ENCODE measurements at regions not wholly inside any gene's neighbourhood (a gene's known extent, or its start where the extent isn't known, plus 50 kb on each side); places are given as distances from the start of the nearest gene placed in this dataset.

- Mint-ChIP-seq H3K36me3 (no peaks in the 10 kb centered on the region), H3K27me3 (peaks cover 0 to 25% (median 15%) of the 10 kb centered on the region in 5 donors), H3K4me3 (no peak overlapping the region), H3K27ac (no peak overlapping the region), H3K9me3 (peaks cover 0 to 12% (median 0%) of the 10 kb centered on the region in 11 donors), H3K4me1 (no peaks in the 10 kb centered on the region)
- no peaks in the 10 kb centered on the region for H3K4me1 ChIP-seq (ENCODE audit: control insufficient read depth in 2 of 2, insufficient read depth in 2 of 2, low read length in 2 of 2)
- no peak for DNase-seq
- no peaks in the 10 kb centered on the region for H3K27me3 ChIP-seq (ENCODE audit: control insufficient read depth in 2 of 2, insufficient read depth in 2 of 2, low read length in 2 of 2)
- intact Hi-C loops (cut with micrococcal nuclease): no loop called here
- POLR2A ChIA-PET: no interaction called here
- H3K27ac ChIP-seq (ENCODE audit: low read depth, low read length): no peak overlapping the region
- CTCF ChIA-PET: no interaction called here
- no peaks in the 10 kb centered on the region for H3K36me3 ChIP-seq (ENCODE audit: control insufficient read depth in 2 of 3, insufficient read depth in 3 of 3, low read length in 3 of 3)
- no peak for ATAC-seq
- no peak overlapping the region for H3K4me3 ChIP-seq (ENCODE audit: low read length)
- peaks cover 0 to 3% (median 0%) of the 10 kb centered on the region in 3 experiments for H3K9me3 ChIP-seq (ENCODE audit: control insufficient read depth in 2 of 3, low read length in 3 of 3)
These were observed 404.1 kb downstream of the SHANK2 start for GRCh38 chr11:70848243-70848750.

DNA sequence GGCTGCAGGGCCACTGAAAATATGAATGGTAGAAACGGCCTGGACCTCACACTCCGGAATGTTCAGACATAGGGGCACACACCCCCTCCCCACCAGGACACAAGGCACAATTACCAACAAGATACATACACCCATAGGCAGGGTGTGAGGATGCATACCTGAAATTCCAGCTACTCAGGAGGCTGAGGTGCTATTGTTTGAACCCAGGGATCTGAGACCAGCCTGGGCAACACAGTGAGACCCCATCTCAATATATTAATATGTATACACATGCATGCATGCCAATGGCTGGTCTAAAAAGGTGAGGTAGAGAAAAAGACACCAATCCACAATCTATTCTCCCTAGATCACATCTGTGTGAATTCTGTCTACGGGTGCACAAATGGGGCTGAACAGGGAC lies 403.3 kb downstream of the SHANK2 start:
- peaks cover 0 to 12% (median 0%) of the 10 kb centered on the region in 11 donors for H3K9me3 Mint-ChIP-seq
- no peaks in the 10 kb centered on the region for H3K4me1 Mint-ChIP-seq
- H3K4me3 Mint-ChIP-seq: no peak overlapping the region
- no peak for DNase-seq
- H3K27ac Mint-ChIP-seq: no peak overlapping the region
- H3K4me3 ChIP-seq (ENCODE audit: low read length): no peak overlapping the region
- peaks cover 0 to 3% (median 0%) of the 10 kb centered on the region in 3 experiments for H3K9me3 ChIP-seq (ENCODE audit: control insufficient read depth in 2 of 3, low read length in 3 of 3)
- peaks cover 0 to 19% (median 15%) of the 10 kb centered on the region in 5 donors for H3K27me3 Mint-ChIP-seq
- intact Hi-C loops (cut with micrococcal nuclease): no loop called here
- ChIA-PET CTCF (no interaction called here), POLR2A (no interaction called here)
- H3K4me1 ChIP-seq (ENCODE audit: control insufficient read depth in 2 of 2, insufficient read depth in 2 of 2, low read length in 2 of 2): no peaks in the 10 kb centered on the region
- no peaks in the 10 kb centered on the region for H3K27me3 ChIP-seq (ENCODE audit: control insufficient read depth in 2 of 2, insufficient read depth in 2 of 2, low read length in 2 of 2)
- H3K36me3 ChIP-seq (ENCODE audit: control insufficient read depth in 2 of 3, insufficient read depth in 3 of 3, low read length in 3 of 3): no peaks in the 10 kb centered on the region
- H3K36me3 Mint-ChIP-seq: no peaks in the 10 kb centered on the region
- no peak for ATAC-seq
- H3K27ac ChIP-seq (ENCODE audit: low read depth, low read length): no peak overlapping the region

GRCh38 chr11:70851308-70851707 lies 401.1 kb downstream of the SHANK2 start:
- intact Hi-C loops (cut with micrococcal nuclease): no loop called here
- H3K9me3 ChIP-seq (ENCODE audit: control insufficient read depth in 2 of 3, low read length in 3 of 3): peaks cover 0 to 3% (median 0%) of the 10 kb centered on the region in 3 experiments
- H3K27ac ChIP-seq (ENCODE audit: low read depth, low read length): no peak overlapping the region
- no peaks in the 10 kb centered on the region for H3K27me3 ChIP-seq (ENCODE audit: control insufficient read depth in 2 of 2, insufficient read depth in 2 of 2, low read length in 2 of 2)
- Mint-ChIP-seq H3K27me3 (peaks cover 0 to 21% (median 4%) of the 10 kb centered on the region in 5 donors), H3K4me3 (no peak overlapping the region), H3K9me3 (peaks cover 0 to 12% (median 2%) of the 10 kb centered on the region in 11 donors), H3K36me3 (no peaks in the 10 kb centered on the region), H3K27ac (no peak overlapping the region), H3K4me1 (no peaks in the 10 kb centered on the region)
- ATAC-seq (no peak), DNase-seq (no peak)
- POLR2A ChIA-PET: no interaction called here
- no peak overlapping the region for H3K4me3 ChIP-seq (ENCODE audit: low read length)
- H3K4me1 ChIP-seq (ENCODE audit: control insufficient read depth in 2 of 2, insufficient read depth in 2 of 2, low read length in 2 of 2): no peaks in the 10 kb centered on the region
- H3K36me3 ChIP-seq (ENCODE audit: control insufficient read depth in 2 of 3, insufficient read depth in 3 of 3, low read length in 3 of 3): no peaks in the 10 kb centered on the region
- CTCF ChIA-PET: no interaction called here

GRCh38 chr11:70851907-70852306 lies 400.5 kb downstream of the SHANK2 start:
- Histone ChIP-seq H3K27ac (ENCODE audit: low read depth, low read length) (no peak overlapping the region), H3K36me3 (ENCODE audit: control insufficient read depth in 2 of 3, insufficient read depth in 3 of 3, low read length in 3 of 3) (no peaks in the 10 kb centered on the region), H3K4me3 (ENCODE audit: low read length) (no peak overlapping the region), H3K4me1 (ENCODE audit: control insufficient read depth in 2 of 2, insufficient read depth in 2 of 2, low read length in 2 of 2) (no peaks in the 10 kb centered on the region), H3K9me3 (ENCODE audit: control insufficient read depth in 2 of 3, low read length in 3 of 3) (peaks cover 0 to 3% (median 0%) of the 10 kb centered on the region in 3 experiments), H3K27me3 (ENCODE audit: control insufficient read depth in 2 of 2, insufficient read depth in 2 of 2, low read length in 2 of 2) (no peaks in the 10 kb centered on the region)
- POLR2A ChIA-PET: no interaction called here
- Mint-ChIP-seq H3K36me3 (no peaks in the 10 kb centered on the region), H3K4me1 (no peaks in the 10 kb centered on the region), H3K27me3 (peaks cover 0 to 21% (median 6%) of the 10 kb centered on the region in 5 donors), H3K4me3 (no peak overlapping the region), H3K9me3 (peaks cover 0 to 12% (median 2%) of the 10 kb centered on the region in 11 donors), H3K27ac (no peak overlapping the region)
- DNase-seq: no peak
- no peak for ATAC-seq
- intact Hi-C loops (cut with micrococcal nuclease): no loop called here
- CTCF ChIA-PET: no interaction called here

DNA sequence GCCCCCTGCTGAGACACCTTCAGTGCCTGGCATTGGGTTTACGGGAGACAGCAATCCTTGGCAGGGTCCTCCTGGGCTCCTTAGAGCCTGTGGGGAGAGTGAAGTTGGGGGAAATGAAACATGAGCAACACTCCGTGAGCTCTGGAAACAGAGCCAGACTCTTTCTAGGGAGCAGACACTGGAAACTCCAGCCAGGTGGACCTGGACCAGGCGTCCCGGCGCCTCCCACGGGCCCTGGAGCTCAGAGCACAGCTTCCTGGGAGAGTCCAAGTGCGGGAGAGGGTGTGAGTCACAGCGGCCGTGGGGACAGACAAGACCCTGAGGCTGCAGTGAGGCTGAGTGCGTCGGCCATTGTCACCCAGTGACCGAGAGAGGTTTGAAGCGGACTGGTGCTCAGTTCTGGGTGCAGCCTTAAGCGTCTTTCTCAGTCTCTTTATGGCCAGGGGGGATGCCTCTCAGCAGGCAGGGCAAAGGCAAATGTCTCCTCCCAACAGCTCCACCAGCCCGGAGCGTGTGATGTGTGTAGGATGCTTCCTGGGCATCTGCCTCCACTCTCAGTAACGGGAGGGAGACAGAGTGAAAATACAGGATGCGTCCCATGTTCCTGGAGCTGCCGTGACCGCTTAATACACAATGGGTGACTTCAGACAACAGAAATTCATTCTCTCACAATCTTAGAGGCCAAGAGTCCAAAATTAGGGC lies 399.2 kb downstream of the SHANK2 start:
- Mint-ChIP-seq H3K9me3 (peaks cover 0 to 12% (median 2%) of the 10 kb centered on the region in 11 donors), H3K4me3 (no peak overlapping the region), H3K36me3 (no peaks in the 10 kb centered on the region), H3K27me3 (peaks cover 0 to 21% (median 6%) of the 10 kb centered on the region in 5 donors), H3K4me1 (no peaks in the 10 kb centered on the region), H3K27ac (no peak overlapping the region)
- ChIA-PET POLR2A (no interaction called here), CTCF (no interaction called here)
- DNase-seq (no peak), ATAC-seq (no peak)
- H3K36me3 ChIP-seq (ENCODE audit: control insufficient read depth in 2 of 3, insufficient read depth in 3 of 3, low read length in 3 of 3): no peaks in the 10 kb centered on the region
- H3K4me1 ChIP-seq (ENCODE audit: control insufficient read depth in 2 of 2, insufficient read depth in 2 of 2, low read length in 2 of 2): no peaks in the 10 kb centered on the region
- intact Hi-C loops (cut with micrococcal nuclease): no loop called here
- no peak overlapping the region for H3K27ac ChIP-seq (ENCODE audit: low read depth, low read length)
- H3K4me3 ChIP-seq (ENCODE audit: low read length): no peak overlapping the region
- H3K27me3 ChIP-seq (ENCODE audit: control insufficient read depth in 2 of 2, insufficient read depth in 2 of 2, low read length in 2 of 2): no peaks in the 10 kb centered on the region
- peaks cover 0 to 3% (median 0%) of the 10 kb centered on the region in 3 experiments for H3K9me3 ChIP-seq (ENCODE audit: control insufficient read depth in 2 of 3, low read length in 3 of 3)

DNA sequence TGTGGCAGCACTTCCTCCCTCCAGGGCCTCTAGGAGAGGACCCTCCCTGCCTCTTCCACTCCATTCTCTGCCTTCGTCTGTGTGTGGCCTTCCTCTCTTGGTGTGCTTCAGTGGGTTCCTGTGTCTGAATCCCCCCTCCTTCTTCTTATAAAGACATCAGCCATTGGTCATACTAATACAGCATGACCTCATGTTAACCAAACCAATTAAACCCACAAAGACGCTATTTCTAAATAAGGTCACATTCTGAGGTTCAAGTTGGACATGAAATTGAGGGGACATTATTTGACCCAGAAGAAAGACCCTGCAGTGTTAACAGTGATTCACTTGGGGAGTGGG lies 398.6 kb downstream of the SHANK2 start:
- H3K36me3 Mint-ChIP-seq: no peaks in the 10 kb centered on the region
- no peaks in the 10 kb centered on the region for H3K4me1 ChIP-seq (ENCODE audit: control insufficient read depth in 2 of 2, insufficient read depth in 2 of 2, low read length in 2 of 2)
- ChIA-PET CTCF (no interaction called here), POLR2A (no interaction called here)
- peaks cover 0 to 20% (median 8%) of the 10 kb centered on the region in 5 donors for H3K27me3 Mint-ChIP-seq
- H3K27me3 ChIP-seq (ENCODE audit: control insufficient read depth in 2 of 2, insufficient read depth in 2 of 2, low read length in 2 of 2): no peaks in the 10 kb centered on the region
- no peak overlapping the region for H3K27ac Mint-ChIP-seq
- peaks cover 0 to 3% (median 0%) of the 10 kb centered on the region in 3 experiments for H3K9me3 ChIP-seq (ENCODE audit: control insufficient read depth in 2 of 3, low read length in 3 of 3)
- DNase-seq: no peak
- no peak overlapping the region for H3K4me3 ChIP-seq (ENCODE audit: low read length)
- peaks cover 0 to 12% (median 2%) of the 10 kb centered on the region in 11 donors for H3K9me3 Mint-ChIP-seq
- no peak overlapping the region for H3K27ac ChIP-seq (ENCODE audit: low read depth, low read length)
- H3K4me1 Mint-ChIP-seq: no peaks in the 10 kb centered on the region
- no peaks in the 10 kb centered on the region for H3K36me3 ChIP-seq (ENCODE audit: control insufficient read depth in 2 of 3, insufficient read depth in 3 of 3, low read length in 3 of 3)
- no peak for ATAC-seq
- intact Hi-C loops (cut with micrococcal nuclease): no loop called here
- no peak overlapping the region for H3K4me3 Mint-ChIP-seq

- no peaks in the 10 kb centered on the region for H3K4me1 Mint-ChIP-seq
- DNase-seq: no peak
- peaks cover 0 to 12% (median 2%) of the 10 kb centered on the region in 11 donors for H3K9me3 Mint-ChIP-seq
- no peak overlapping the region for H3K27ac ChIP-seq (ENCODE audit: low read depth, low read length)
- H3K4me3 Mint-ChIP-seq: no peak overlapping the region
- H3K27me3 Mint-ChIP-seq: peaks cover 0 to 23% (median 13%) of the 10 kb centered on the region in 5 donors
- intact Hi-C loops (cut with micrococcal nuclease): no loop called here
- no peaks in the 10 kb centered on the region for H3K27me3 ChIP-seq (ENCODE audit: control insufficient read depth in 2 of 2, insufficient read depth in 2 of 2, low read length in 2 of 2)
- ATAC-seq: no peak
- H3K4me3 ChIP-seq (ENCODE audit: low read length): no peak overlapping the region
- H3K27ac Mint-ChIP-seq: no peak overlapping the region
- no peaks in the 10 kb centered on the region for H3K4me1 ChIP-seq (ENCODE audit: control insufficient read depth in 2 of 2, insufficient read depth in 2 of 2, low read length in 2 of 2)
- no peaks in the 10 kb centered on the region for H3K36me3 Mint-ChIP-seq
- CTCF ChIA-PET: no interaction called here
- no peaks in the 10 kb centered on the region for H3K36me3 ChIP-seq (ENCODE audit: control insufficient read depth in 2 of 3, insufficient read depth in 3 of 3, low read length in 3 of 3)
- POLR2A ChIA-PET: no interaction called here
- H3K9me3 ChIP-seq (ENCODE audit: control insufficient read depth in 2 of 3, low read length in 3 of 3): peaks cover 0 to 2% (median 0%) of the 10 kb centered on the region in 3 experiments
These were observed 398.2 kb downstream of the SHANK2 start for GRCh38 chr11:70854201-70854600.
